A549 (cell line): ENCODE measurements at regions not wholly inside any gene's neighbourhood (a gene's known extent, or its start where the extent isn't known, plus 50 kb on each side); places are given as distances from the start of the nearest gene placed in this dataset.

Source experiments
- ATAC-seq, 2 experiments: fragments of 200-7000 bp in 1 of 2; fragments of >200 bp in 1 of 2; cut with Nextera tagmentation in 1 of 2; cut with Tn5 transposase in 1 of 2; 3 replicates each; pipeline versions ENCODE4 v1.8.0 to v1.9.1; 2018 to 2020; ENCODE audit warnings: mild to moderate bottlenecking in 1 of 2, moderate library complexity in 1 of 2
- CTCF ChIA-PET: fragments of 300-600 bp; sonication (Branson Sonifier 250); formaldehyde crosslinking; extraction: SDS; loops from one replicate; lab custom pipeline; 2021; ENCODE audit warnings: antibody characterized with exemption, inconsistent platforms; lab: Yijun Ruan, JAX
- POLR2A ChIA-PET: fragments of 350-600 bp; formaldehyde crosslinking; extraction: SDS; loops from one replicate; lab custom pipeline; 2021; ENCODE audit warnings: antibody characterized with exemption, inconsistent platforms; lab: Yijun Ruan, JAX
- DNase-seq, 2 experiments: peaks; one replicate each; pipeline versions ENCODE4 v3.0.0 to v3.0.0-alpha.2; 2011 to 2016; ENCODE audit warnings: low read depth in 1 of 2, low spot score in 1 of 2
- FAIRE-seq: peaks from 2 replicates; lab custom pipeline; 2011; peaks lifted over from hg19 to GRCh38; lab: Jason Lieb, UNC
- H3K27ac ChIP-seq, 2 experiments: fragments of >200 bp; sonication (Bioruptor Twin); formaldehyde crosslinking; 3 replicates each; pipeline ENCODE4 v1.5.1; 2016 to 2017
- H3K4me1 ChIP-seq: fragments of >200 bp; sonication (Bioruptor Twin); formaldehyde crosslinking; 3 replicates; pipeline ENCODE4 v1.6.1; 2016
- H3K4me2 ChIP-seq: fragments of >200 bp; sonication (Bioruptor Twin); formaldehyde crosslinking; 3 replicates; pipeline ENCODE4 v1.6.1; 2016
- H3K4me3 ChIP-seq: fragments of >200 bp; sonication (Bioruptor Twin); formaldehyde crosslinking; 3 replicates; pipeline ENCODE4 v1.5.1; 2016
- H3K9me3 ChIP-seq: fragments of >200 bp; sonication (Bioruptor Twin); formaldehyde crosslinking; 3 replicates; pipeline ENCODE4 v1.6.1; 2016
- BHLHE40 ChIP-seq: IDR thresholded peaks from 2 replicates; pipeline ENCODE4 v1.6.1; 2012; ENCODE audit warnings: low read depth, low read length, inconsistent platforms
- CHD4 ChIP-seq: fragments of 200-600 bp; sonication (generic); IDR thresholded peaks from 2 replicates; pipeline ENCODE4 v1.6.1; 2016; ENCODE audit warnings: antibody characterized with exemption, mild to moderate bottlenecking, borderline replicate concordance
- EHMT2 ChIP-seq: fragments of 200-600 bp; sonication (generic); IDR thresholded peaks from 2 replicates; pipeline ENCODE4 v1.6.1; 2016; ENCODE audit warnings: antibody characterized with exemption, low read depth, mild to moderate bottlenecking, moderate library complexity
- FOXS1 ChIP-seq: fragments of 250-450 bp; sonication (Bioruptor Pico); IDR thresholded peaks from 2 replicates; pipeline ENCODE4 v1.5.0; 2020; ENCODE audit warnings: mild to moderate bottlenecking, moderate library complexity
- GATA3 ChIP-seq: IDR thresholded peaks from 2 replicates; pipeline ENCODE4 v1.6.1; 2012; ENCODE audit warnings: borderline replicate concordance
- HDAC2 ChIP-seq: fragments of 200-600 bp; sonication (generic); IDR thresholded peaks from 2 replicates; pipeline ENCODE4 v1.6.1; 2016
- HOXB13 ChIP-seq: fragments of 250-450 bp; sonication (Bioruptor Pico); IDR thresholded peaks from 2 replicates; pipeline ENCODE4 v1.5.0; 2020; ENCODE audit warnings: low read depth, mild to moderate bottlenecking, moderate library complexity
- KDM1A ChIP-seq: fragments of 200-600 bp; sonication (generic); IDR thresholded peaks from 2 replicates; pipeline ENCODE4 v1.6.1; 2016; ENCODE audit warnings: low read depth, mild to moderate bottlenecking
- POLR2A ChIP-seq: IDR thresholded peaks from 2 replicates; pipeline ENCODE4 v1.6.1; 2012; ENCODE audit warnings: mild to moderate bottlenecking, low read length
- POLR2AphosphoS2 ChIP-seq: conservative IDR thresholded peaks from 2 replicates; pipeline ENCODE4 v1.6.1; 2012; ENCODE audit warnings: low read length, improper control_type of control experiment, inconsistent platforms
- RAD21 ChIP-seq, 2 experiments: fragments of >200 bp in 1 of 2; sonication (Bioruptor Twin) in 1 of 2; formaldehyde crosslinking in 1 of 2; IDR thresholded peaks in 1 of 2; conservative IDR thresholded peaks in 1 of 2; 2 replicates in 1 of 2; 3 replicates in 1 of 2; pipeline ENCODE4 v1.6.1; 2012 to 2018; ENCODE audit warnings: inconsistent platforms in 1 of 2
- RCOR1 ChIP-seq: fragments of 150-350 bp; IDR thresholded peaks from 2 replicates; pipeline ENCODE4 v1.6.1; 2014; ENCODE audit warnings: antibody characterized with exemption, low read length, low read depth
- ZNF302 ChIP-seq: fragments of 250-450 bp; sonication (Bioruptor Pico); IDR thresholded peaks from 2 replicates; pipeline ENCODE4 v1.9.0; 2021; ENCODE audit warnings: inconsistent platforms, mild to moderate bottlenecking, moderate library complexity
- WGBS: methylation state at CpG from one replicate; pipeline ENCODE4 v1.1.6; 2017; ENCODE audit errors: missing lambda C conversion rate; 5-methylcytosine and 5-hydroxymethylcytosine counted together
- TF ChIP-seq, protein P1 (sequence below): fragments of 250-450 bp; sonication (Bioruptor Pico); IDR thresholded peaks from 2 replicates; pipeline ENCODE4 v1.5.0; 2020; ENCODE audit warnings: low read depth, mild to moderate bottlenecking, moderate library complexity
- TF ChIP-seq, protein P2 (sequence below): IDR thresholded peaks from 2 replicates; pipeline ENCODE4 v1.6.1; 2012; ENCODE audit warnings: low read depth, borderline replicate concordance
- TF ChIP-seq, protein P3 (sequence below): fragments of 200-600 bp; sonication (generic); IDR thresholded peaks from 2 replicates; pipeline ENCODE4 v1.6.1; 2016; ENCODE audit warnings: antibody characterized with exemption, mild to moderate bottlenecking, moderate library complexity
- TF ChIP-seq, protein P4 (sequence below): fragments of 150-350 bp; IDR thresholded peaks from 2 replicates; pipeline ENCODE4 v1.6.1; 2014; ENCODE audit warnings: low read depth, mild to moderate bottlenecking, low read length
- TF ChIP-seq, protein P5 (sequence below): fragments of >200 bp; sonication (Bioruptor Twin); formaldehyde crosslinking; IDR thresholded peaks from 3 replicates; pipeline ENCODE4 v1.5.1; 2016

DNA sequence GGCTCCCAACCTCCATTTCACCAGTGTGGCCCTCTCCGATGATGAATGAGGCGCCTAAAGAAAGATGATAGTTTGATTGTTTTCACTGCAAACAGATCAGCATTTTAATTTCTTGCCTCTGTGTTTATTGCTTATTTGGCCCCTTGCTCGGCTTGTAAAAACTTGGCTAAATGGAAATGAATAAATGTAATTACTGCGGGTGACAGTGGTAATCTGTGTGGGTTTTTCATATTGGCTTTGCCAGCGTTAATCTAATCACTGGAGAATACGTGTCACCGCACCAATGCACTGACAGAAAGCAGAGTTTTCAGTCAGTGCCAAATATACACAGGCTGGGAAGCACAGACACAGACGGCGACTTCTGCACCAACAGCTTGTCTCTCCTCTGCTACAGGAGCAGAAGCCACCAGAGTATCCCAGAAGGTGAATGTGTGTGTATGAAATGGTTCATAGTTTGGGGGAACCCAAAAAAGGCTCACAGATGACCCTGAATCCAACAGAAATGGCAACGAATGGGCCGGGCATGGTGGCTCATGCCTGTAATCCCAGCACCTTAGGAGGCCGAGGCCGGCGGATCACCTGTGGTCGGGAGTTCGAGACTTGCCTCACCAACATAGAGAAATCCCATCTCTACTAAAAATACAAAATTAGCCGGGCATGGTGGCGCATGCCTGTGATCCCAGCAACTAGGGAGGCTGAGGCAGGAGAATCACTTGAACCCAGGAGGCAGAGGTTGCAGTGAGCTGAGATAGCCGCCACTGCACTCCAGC is 534.0 kb downstream of the PKHD1 start:
- Histone ChIP-seq H3K4me2 (no peak overlapping the region), H3K4me1 (no peaks in the 10 kb centered on the region), H3K4me3 (no peak overlapping the region), H3K27ac (no peak overlapping the region), H3K9me3 (no peaks in the 10 kb centered on the region)
- 34% methylated on average over 18 of the region's 19 CpGs for WGBS
- no peak for TF ChIP-seq POLR2A
- no peak for TF ChIP-seq FOXS1 (CRISPR knock-in tag)
- TF ChIP-seq, protein P1, sequence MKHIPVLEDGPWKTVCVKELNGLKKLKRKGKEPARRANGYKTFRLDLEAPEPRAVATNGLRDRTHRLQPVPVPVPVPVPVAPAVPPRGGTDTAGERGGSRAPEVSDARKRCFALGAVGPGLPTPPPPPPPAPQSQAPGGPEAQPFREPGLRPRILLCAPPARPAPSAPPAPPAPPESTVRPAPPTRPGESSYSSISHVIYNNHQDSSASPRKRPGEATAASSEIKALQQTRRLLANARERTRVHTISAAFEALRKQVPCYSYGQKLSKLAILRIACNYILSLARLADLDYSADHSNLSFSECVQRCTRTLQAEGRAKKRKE (CRISPR knock-in tag) = no peak
- TF ChIP-seq, protein P2, sequence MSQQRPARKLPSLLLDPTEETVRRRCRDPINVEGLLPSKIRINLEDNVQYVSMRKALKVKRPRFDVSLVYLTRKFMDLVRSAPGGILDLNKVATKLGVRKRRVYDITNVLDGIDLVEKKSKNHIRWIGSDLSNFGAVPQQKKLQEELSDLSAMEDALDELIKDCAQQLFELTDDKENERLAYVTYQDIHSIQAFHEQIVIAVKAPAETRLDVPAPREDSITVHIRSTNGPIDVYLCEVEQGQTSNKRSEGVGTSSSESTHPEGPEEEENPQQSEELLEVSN = no peak
- no peak for TF ChIP-seq GATA3
- TF ChIP-seq, protein P3, sequence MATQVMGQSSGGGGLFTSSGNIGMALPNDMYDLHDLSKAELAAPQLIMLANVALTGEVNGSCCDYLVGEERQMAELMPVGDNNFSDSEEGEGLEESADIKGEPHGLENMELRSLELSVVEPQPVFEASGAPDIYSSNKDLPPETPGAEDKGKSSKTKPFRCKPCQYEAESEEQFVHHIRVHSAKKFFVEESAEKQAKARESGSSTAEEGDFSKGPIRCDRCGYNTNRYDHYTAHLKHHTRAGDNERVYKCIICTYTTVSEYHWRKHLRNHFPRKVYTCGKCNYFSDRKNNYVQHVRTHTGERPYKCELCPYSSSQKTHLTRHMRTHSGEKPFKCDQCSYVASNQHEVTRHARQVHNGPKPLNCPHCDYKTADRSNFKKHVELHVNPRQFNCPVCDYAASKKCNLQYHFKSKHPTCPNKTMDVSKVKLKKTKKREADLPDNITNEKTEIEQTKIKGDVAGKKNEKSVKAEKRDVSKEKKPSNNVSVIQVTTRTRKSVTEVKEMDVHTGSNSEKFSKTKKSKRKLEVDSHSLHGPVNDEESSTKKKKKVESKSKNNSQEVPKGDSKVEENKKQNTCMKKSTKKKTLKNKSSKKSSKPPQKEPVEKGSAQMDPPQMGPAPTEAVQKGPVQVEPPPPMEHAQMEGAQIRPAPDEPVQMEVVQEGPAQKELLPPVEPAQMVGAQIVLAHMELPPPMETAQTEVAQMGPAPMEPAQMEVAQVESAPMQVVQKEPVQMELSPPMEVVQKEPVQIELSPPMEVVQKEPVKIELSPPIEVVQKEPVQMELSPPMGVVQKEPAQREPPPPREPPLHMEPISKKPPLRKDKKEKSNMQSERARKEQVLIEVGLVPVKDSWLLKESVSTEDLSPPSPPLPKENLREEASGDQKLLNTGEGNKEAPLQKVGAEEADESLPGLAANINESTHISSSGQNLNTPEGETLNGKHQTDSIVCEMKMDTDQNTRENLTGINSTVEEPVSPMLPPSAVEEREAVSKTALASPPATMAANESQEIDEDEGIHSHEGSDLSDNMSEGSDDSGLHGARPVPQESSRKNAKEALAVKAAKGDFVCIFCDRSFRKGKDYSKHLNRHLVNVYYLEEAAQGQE = no peak
- ATAC-seq (no peak), FAIRE-seq (no peak), DNase-seq (no peak)
- ChIA-PET CTCF (no interaction called here), POLR2A (no interaction called here)

DNA sequence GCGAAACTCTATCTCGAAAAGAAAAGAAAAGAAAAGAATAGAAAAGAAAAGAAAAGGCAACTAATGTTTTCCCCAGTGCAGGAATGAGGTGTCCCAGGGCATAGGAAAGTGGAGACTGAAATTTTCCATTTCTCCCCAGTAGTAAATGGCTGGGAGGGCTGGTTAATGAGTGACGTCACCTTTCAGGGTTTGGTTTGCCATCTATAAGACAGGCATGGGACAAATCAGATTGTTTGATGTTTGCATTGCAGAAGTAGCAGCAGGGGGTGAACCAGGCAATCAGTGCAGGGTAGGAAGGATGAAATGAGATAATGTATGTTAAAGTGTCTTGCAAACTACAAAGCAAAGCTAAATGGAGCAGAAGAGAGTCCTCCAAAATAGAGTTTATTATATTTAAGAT is 533.4 kb downstream of the PKHD1 start:
- Histone ChIP-seq H3K9me3 (no peaks in the 10 kb centered on the region), H3K4me1 (no peaks in the 10 kb centered on the region), H3K27ac (no peak overlapping the region), H3K4me3 (no peak overlapping the region), H3K4me2 (no peak overlapping the region)
- FAIRE-seq (no peak), DNase-seq (no peak), ATAC-seq (no peak)
- no peak for TF ChIP-seq POLR2AphosphoS2
- TF ChIP-seq HDAC2 = no peak
- TF ChIP-seq RAD21 (conservative IDR thresholded peaks at IDR 0.05 in 1 of 2, IDR thresholded peaks at IDR 0.05 in 1 of 2) = no peak
- no peak for TF ChIP-seq KDM1A
- no peak for TF ChIP-seq ZNF302 (CRISPR knock-in tag)
- TF ChIP-seq RCOR1 = no peak
- no peak for TF ChIP-seq CHD4
- TF ChIP-seq, protein P4, sequence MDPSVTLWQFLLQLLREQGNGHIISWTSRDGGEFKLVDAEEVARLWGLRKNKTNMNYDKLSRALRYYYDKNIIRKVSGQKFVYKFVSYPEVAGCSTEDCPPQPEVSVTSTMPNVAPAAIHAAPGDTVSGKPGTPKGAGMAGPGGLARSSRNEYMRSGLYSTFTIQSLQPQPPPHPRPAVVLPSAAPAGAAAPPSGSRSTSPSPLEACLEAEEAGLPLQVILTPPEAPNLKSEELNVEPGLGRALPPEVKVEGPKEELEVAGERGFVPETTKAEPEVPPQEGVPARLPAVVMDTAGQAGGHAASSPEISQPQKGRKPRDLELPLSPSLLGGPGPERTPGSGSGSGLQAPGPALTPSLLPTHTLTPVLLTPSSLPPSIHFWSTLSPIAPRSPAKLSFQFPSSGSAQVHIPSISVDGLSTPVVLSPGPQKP = no peak
- no peak for TF ChIP-seq BHLHE40
- TF ChIP-seq HOXB13 (CRISPR knock-in tag) = no peak
- TF ChIP-seq, protein P3 = no peak
- no peak for TF ChIP-seq EHMT2
- TF ChIP-seq, protein P5, sequence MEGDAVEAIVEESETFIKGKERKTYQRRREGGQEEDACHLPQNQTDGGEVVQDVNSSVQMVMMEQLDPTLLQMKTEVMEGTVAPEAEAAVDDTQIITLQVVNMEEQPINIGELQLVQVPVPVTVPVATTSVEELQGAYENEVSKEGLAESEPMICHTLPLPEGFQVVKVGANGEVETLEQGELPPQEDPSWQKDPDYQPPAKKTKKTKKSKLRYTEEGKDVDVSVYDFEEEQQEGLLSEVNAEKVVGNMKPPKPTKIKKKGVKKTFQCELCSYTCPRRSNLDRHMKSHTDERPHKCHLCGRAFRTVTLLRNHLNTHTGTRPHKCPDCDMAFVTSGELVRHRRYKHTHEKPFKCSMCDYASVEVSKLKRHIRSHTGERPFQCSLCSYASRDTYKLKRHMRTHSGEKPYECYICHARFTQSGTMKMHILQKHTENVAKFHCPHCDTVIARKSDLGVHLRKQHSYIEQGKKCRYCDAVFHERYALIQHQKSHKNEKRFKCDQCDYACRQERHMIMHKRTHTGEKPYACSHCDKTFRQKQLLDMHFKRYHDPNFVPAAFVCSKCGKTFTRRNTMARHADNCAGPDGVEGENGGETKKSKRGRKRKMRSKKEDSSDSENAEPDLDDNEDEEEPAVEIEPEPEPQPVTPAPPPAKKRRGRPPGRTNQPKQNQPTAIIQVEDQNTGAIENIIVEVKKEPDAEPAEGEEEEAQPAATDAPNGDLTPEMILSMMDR = no peak
- 13% methylated on average over 3 of the region's 3 CpGs for WGBS
- CTCF ChIA-PET = no interaction called here
- POLR2A ChIA-PET = no interaction called here
